ENCODE measurements at regions not wholly inside any gene's neighbourhood (a gene's known extent, or its start where the extent isn't known, plus 50 kb on each side); places are given as distances from the start of the nearest gene placed in this dataset.

- TF ChIP-seq ELF1 (CRISPR knock-in tag; IDR thresholded peaks at IDR 0.05), result no peak
- no peak for TF ChIP-seq CTCF (CRISPR knock-in tag; IDR thresholded peaks at IDR 0.05)
- no peak for TF ChIP-seq ZNF850 (CRISPR knock-in tag; conservative IDR thresholded peaks at IDR 0.05)
- TF ChIP-seq TAF1 (CRISPR knock-in tag; IDR thresholded peaks at IDR 0.05), result no peak
- no peak for TF ChIP-seq NFRKB (IDR thresholded peaks at IDR 0.05)
Measured at GRCh38 chr14:34070917-34071407, 120.1 kb upstream of the EGLN3 start.

Measured in HepG2 (cell line).